SK-N-SH treated with all-trans-retinoic acid at 6 μM for 48 hours (cell line): ENCODE measurements at regions not wholly inside any gene's neighbourhood (a gene's known extent, or its start where the extent isn't known, plus 50 kb on each side); places are given as distances from the start of the nearest gene placed in this dataset.

ENCODE experiments used
- ATAC-seq: fragments of 200-7000 bp; cut with Tn5 transposase; 3 replicates; pipeline ENCODE4 v1.9.1; 2020; ENCODE audit warnings: mild to moderate bottlenecking, moderate library complexity
- ARNTL ChIP-seq: fragments of 450-650 bp; formaldehyde crosslinking; IDR thresholded peaks from 2 replicates; pipeline ENCODE4 v1.5.0; 2020; ENCODE audit warnings: low read depth, mild to moderate bottlenecking, moderate library complexity, borderline replicate concordance
- CREB5 ChIP-seq: fragments of 250-450 bp; sonication (Bioruptor Pico); IDR thresholded peaks from 2 replicates; pipeline ENCODE4 v1.5.1; 2020; ENCODE audit warnings: low read depth, mild to moderate bottlenecking, moderate library complexity
- CSDC2 ChIP-seq: fragments of 250-450 bp; sonication (Bioruptor Pico); IDR thresholded peaks from 2 replicates; pipeline ENCODE4 v1.5.0; 2020; ENCODE audit warnings: mild to moderate bottlenecking, moderate library complexity
- ESRRG ChIP-seq: fragments of 250-450 bp; sonication (Bioruptor Pico); IDR thresholded peaks from 2 replicates; pipeline ENCODE4 v1.6.1; 2021; ENCODE audit warnings: mild to moderate bottlenecking
- GLIS3 ChIP-seq: fragments of 250-450 bp; sonication (Bioruptor Pico); IDR thresholded peaks from 2 replicates; pipeline ENCODE4 v1.5.0; 2020; ENCODE audit warnings: mild to moderate bottlenecking, moderate library complexity
- ISL1 ChIP-seq: fragments of 250-450 bp; sonication (Bioruptor Pico); IDR thresholded peaks from 2 replicates; pipeline ENCODE4 v2.1.2; 2022; ENCODE audit warnings: mild to moderate bottlenecking, moderate library complexity
- OSR1 ChIP-seq: fragments of 250-450 bp; sonication (Bioruptor Pico); IDR thresholded peaks from 2 replicates; pipeline ENCODE4 v1.8.0; 2022; ENCODE audit warnings: moderate library complexity, mild to moderate bottlenecking, inconsistent platforms
- POU6F1 ChIP-seq: fragments of 250-450 bp; sonication (Bioruptor Pico); IDR thresholded peaks from 2 replicates; pipeline ENCODE4 v1.8.0; 2021; ENCODE audit warnings: low read depth, mild to moderate bottlenecking, moderate library complexity, borderline replicate concordance
- PPARA ChIP-seq: fragments of 250-450 bp; sonication (Bioruptor Pico); IDR thresholded peaks from 2 replicates; pipeline ENCODE4 v1.5.0; 2020; ENCODE audit warnings: mild to moderate bottlenecking, borderline replicate concordance
- RARB ChIP-seq: fragments of 250-450 bp; sonication (Bioruptor Pico); IDR thresholded peaks from 2 replicates; pipeline ENCODE4 v1.8.0; 2021; ENCODE audit warnings: mild to moderate bottlenecking, moderate library complexity
- SNAI2 ChIP-seq: fragments of 250-450 bp; sonication (Bioruptor Pico); IDR thresholded peaks from 2 replicates; pipeline ENCODE4 v1.5.0; 2020; ENCODE audit warnings: mild to moderate bottlenecking, moderate library complexity
- TCF4 ChIP-seq: fragments of 250-450 bp; sonication (Bioruptor Pico); IDR thresholded peaks from 2 replicates; pipeline ENCODE4 v1.8.0; 2021; ENCODE audit warnings: mild to moderate bottlenecking, moderate library complexity, borderline replicate concordance
- TOX ChIP-seq: fragments of 250-450 bp; sonication (Bioruptor Pico); IDR thresholded peaks from 2 replicates; pipeline ENCODE4 v1.8.0; 2021; ENCODE audit warnings: mild to moderate bottlenecking, moderate library complexity, borderline replicate concordance
- TSHZ2 ChIP-seq: fragments of 250-450 bp; sonication (Bioruptor Pico); IDR thresholded peaks from 2 replicates; pipeline ENCODE4 v1.5.0; 2020; ENCODE audit warnings: mild to moderate bottlenecking, moderate library complexity
- ZC3H10 ChIP-seq: fragments of 250-450 bp; sonication (Bioruptor Pico); IDR thresholded peaks from 2 replicates; pipeline ENCODE4 v1.5.1; 2021; ENCODE audit warnings: mild to moderate bottlenecking, moderate library complexity
- ZFP3 ChIP-seq: fragments of 250-450 bp; sonication (Bioruptor Pico); IDR thresholded peaks from 2 replicates; pipeline ENCODE4 v1.5.0; 2020; ENCODE audit warnings: mild to moderate bottlenecking, moderate library complexity
- ZNF565 ChIP-seq: fragments of 450-650 bp; formaldehyde crosslinking; conservative IDR thresholded peaks from 2 replicates; pipeline ENCODE4 v1.5.0; 2020; ENCODE audit warnings: low read depth, mild to moderate bottlenecking, moderate library complexity
- ZNF70 ChIP-seq: fragments of 450-650 bp; formaldehyde crosslinking; IDR thresholded peaks from 2 replicates; pipeline ENCODE4 v1.5.0; 2020; ENCODE audit warnings: mild to moderate bottlenecking, moderate library complexity
- ZNF8 ChIP-seq: fragments of 450-650 bp; formaldehyde crosslinking; IDR thresholded peaks from 2 replicates; pipeline ENCODE4 v1.5.0; 2020; ENCODE audit warnings: mild to moderate bottlenecking, moderate library complexity
- TF ChIP-seq, protein P1 (sequence below): fragments of 250-450 bp; sonication (Bioruptor Pico); IDR thresholded peaks from 2 replicates; pipeline ENCODE4 v1.8.0; 2020; ENCODE audit warnings: mild to moderate bottlenecking, moderate library complexity, borderline replicate concordance
- TF ChIP-seq, protein P2 (sequence below): fragments of 250-450 bp; sonication (Bioruptor Pico); IDR thresholded peaks from 2 replicates; pipeline ENCODE4 v1.5.1; 2021; ENCODE audit warnings: mild to moderate bottlenecking, moderate library complexity

DNA sequence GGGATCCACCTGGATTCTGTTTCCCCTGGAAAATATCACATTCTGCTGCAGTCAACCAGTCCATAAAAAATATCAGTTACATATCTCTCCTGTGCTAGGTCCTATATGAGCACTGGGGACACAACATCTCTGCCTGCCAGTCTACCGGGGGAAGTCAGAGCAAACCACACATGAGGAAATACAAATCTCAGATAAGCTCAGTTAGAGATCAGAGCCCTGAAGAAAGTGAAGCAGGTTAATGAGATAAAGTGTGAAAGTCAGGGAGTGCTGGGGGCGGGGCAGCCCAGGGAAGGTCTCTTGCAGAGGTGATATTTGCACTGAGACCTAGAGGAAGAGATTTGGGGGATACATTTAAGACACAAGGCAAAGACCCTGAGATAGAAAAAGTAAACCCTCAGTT is 67.8 kb upstream of the SLC1A1 start:
- TF ChIP-seq SNAI2 (CRISPR knock-in tag) (no peak), ZC3H10 (CRISPR knock-in tag) (no peak), ZNF8 (CRISPR knock-in tag) (no peak), PPARA (CRISPR knock-in tag) (no peak), ESRRG (CRISPR knock-in tag) (no peak), ZNF565 (CRISPR knock-in tag) (no peak), CREB5 (CRISPR knock-in tag) (no peak), TCF4 (CRISPR knock-in tag) (no peak), ZNF70 (no peak), TOX (CRISPR knock-in tag) (no peak), GLIS3 (no peak), ARNTL (CRISPR knock-in tag) (no peak), CSDC2 (CRISPR knock-in tag) (no peak), TSHZ2 (CRISPR knock-in tag) (no peak), ZFP3 (CRISPR knock-in tag) (no peak), RARB (CRISPR knock-in tag) (no peak)
- no peak for ATAC-seq

DNA sequence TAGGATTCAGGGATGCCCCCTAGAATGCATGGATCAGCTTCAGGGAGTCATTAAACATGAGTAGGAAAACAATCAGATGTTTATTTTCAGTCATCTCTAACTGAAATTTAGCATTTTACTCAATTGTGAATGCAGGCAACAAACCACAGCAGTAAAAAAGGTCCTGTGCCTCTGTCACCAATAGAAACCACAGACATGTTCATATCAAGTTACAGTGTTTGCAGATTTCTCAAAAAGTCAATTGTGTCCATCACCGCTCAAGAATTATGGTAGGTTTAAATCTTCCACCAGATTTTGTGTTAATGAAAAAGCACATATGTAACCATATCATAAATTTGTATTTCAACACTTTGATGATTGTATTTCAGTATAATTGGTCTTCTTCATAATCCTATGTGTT is 68.4 kb upstream of the SLC1A1 start:
- ATAC-seq: no peak
- no peak for TF ChIP-seq PPARA (CRISPR knock-in tag)
- TF ChIP-seq OSR1 (CRISPR knock-in tag): no peak
- no peak for TF ChIP-seq ZNF565 (CRISPR knock-in tag)
- TF ChIP-seq ISL1 (CRISPR knock-in tag): no peak
- no peak for TF ChIP-seq TSHZ2 (CRISPR knock-in tag)
- TF ChIP-seq, protein P1, sequence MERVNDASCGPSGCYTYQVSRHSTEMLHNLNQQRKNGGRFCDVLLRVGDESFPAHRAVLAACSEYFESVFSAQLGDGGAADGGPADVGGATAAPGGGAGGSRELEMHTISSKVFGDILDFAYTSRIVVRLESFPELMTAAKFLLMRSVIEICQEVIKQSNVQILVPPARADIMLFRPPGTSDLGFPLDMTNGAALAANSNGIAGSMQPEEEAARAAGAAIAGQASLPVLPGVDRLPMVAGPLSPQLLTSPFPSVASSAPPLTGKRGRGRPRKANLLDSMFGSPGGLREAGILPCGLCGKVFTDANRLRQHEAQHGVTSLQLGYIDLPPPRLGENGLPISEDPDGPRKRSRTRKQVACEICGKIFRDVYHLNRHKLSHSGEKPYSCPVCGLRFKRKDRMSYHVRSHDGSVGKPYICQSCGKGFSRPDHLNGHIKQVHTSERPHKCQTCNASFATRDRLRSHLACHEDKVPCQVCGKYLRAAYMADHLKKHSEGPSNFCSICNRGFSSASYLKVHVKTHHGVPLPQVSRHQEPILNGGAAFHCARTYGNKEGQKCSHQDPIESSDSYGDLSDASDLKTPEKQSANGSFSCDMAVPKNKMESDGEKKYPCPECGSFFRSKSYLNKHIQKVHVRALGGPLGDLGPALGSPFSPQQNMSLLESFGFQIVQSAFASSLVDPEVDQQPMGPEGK (CRISPR knock-in tag): no peak
- no peak for TF ChIP-seq ARNTL (CRISPR knock-in tag)
- no peak for TF ChIP-seq POU6F1 (CRISPR knock-in tag)
- TF ChIP-seq TOX (CRISPR knock-in tag): no peak
- TF ChIP-seq, protein P2, sequence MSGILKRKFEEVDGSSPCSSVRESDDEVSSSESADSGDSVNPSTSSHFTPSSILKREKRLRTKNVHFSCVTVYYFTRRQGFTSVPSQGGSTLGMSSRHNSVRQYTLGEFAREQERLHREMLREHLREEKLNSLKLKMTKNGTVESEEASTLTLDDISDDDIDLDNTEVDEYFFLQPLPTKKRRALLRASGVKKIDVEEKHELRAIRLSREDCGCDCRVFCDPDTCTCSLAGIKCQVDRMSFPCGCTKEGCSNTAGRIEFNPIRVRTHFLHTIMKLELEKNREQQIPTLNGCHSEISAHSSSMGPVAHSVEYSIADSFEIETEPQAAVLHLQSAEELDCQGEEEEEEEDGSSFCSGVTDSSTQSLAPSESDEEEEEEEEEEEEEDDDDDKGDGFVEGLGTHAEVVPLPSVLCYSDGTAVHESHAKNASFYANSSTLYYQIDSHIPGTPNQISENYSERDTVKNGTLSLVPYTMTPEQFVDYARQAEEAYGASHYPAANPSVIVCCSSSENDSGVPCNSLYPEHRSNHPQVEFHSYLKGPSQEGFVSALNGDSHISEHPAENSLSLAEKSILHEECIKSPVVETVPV (CRISPR knock-in tag): no peak
- TF ChIP-seq ZFP3 (CRISPR knock-in tag): no peak
- no peak for TF ChIP-seq RARB (CRISPR knock-in tag)
